Upper lobe of left lung (tissue), 6 donors: ENCODE measurements at regions not wholly inside any gene's neighbourhood (a gene's known extent, or its start where the extent isn't known, plus 50 kb on each side); places are given as distances from the start of the nearest gene placed in this dataset.
"Not testable (repeated sequence)": the region's sequence is repeated elsewhere in the genome, so short reads cannot be mapped to it uniquely, and the experiment has no call there.

Source experiments
- ATAC-seq, 2 donors: fragments of 200-7000 bp; cut with Tn5 transposase; one replicate each; pipeline ENCODE4 v1.9.1; 2022; ENCODE audit warnings: mild to moderate bottlenecking in 2 of 2, moderate library complexity in 2 of 2; ENCODE audit not compliant: low FRiP score in 2 of 2
- DNase-seq, 2 donors: peaks; one replicate each; pipeline ENCODE4 v3.0.0-alpha.2; 2019 to 2020
- H3K27ac ChIP-seq, 4 donors: fragments of 200-600 bp; sonication (generic); one replicate each; pipeline ENCODE4 v1.5.1; 2016 to 2019
- H3K27me3 ChIP-seq, 4 donors: fragments of 200-600 bp; sonication (generic); one replicate each; pipeline ENCODE4 v1.5.1; 2017 to 2019
- H3K36me3 ChIP-seq, 4 donors: fragments of 200-600 bp; sonication (generic); one replicate each; pipeline ENCODE4 v1.5.1; 2016 to 2019
- H3K4me1 ChIP-seq, 4 donors: fragments of 200-600 bp; sonication (generic); one replicate each; pipeline ENCODE4 v1.5.1; 2018 to 2019
- H3K4me3 ChIP-seq, 4 donors: fragments of 200-600 bp; sonication (generic); one replicate each; pipeline ENCODE4 v1.5.1; 2017 to 2019; ENCODE audit warnings: mild to moderate bottlenecking in 2 of 4, moderate library complexity in 1 of 4
- H3K9me3 ChIP-seq, 4 donors: fragments of 200-600 bp; sonication (generic); one replicate each; pipeline ENCODE4 v1.5.1; 2018 to 2019
- CTCF ChIP-seq, 6 experiments: fragments of 450-650 bp in 4 of 6; fragments of 200-600 bp in 2 of 6; sonication (generic) in 2 of 6; IDR thresholded peaks; one replicate each; pipeline ENCODE4 v1.5.1; 2016 to 2019; ENCODE audit warnings: antibody characterized with exemption in 6 of 6
- EP300 ChIP-seq, 4 donors: sonication (generic); formaldehyde crosslinking; IDR thresholded peaks; one replicate each; pipeline ENCODE4 v1.5.1; 2017; ENCODE audit warnings: antibody characterized with exemption in 4 of 4, control low read depth in 2 of 4
- POLR2A ChIP-seq, 4 donors: fragments of 450-650 bp; IDR thresholded peaks; one replicate each; pipeline ENCODE4 v1.5.1; 2016 to 2017; ENCODE audit warnings: antibody characterized with exemption in 4 of 4, mild to moderate bottlenecking in 2 of 4
- POLR2AphosphoS5 ChIP-seq, 2 donors: sonication (generic); formaldehyde crosslinking; IDR thresholded peaks; one replicate each; pipeline ENCODE4 v1.5.1; 2017; ENCODE audit warnings: antibody characterized with exemption in 2 of 2
- WGBS, 2 donors: methylation state at CpG; one replicate each; pipeline ENCODE4 v1.1.5; 2017 to 2018; 5-methylcytosine and 5-hydroxymethylcytosine counted together
- donor health status: DM: no; HTN: no; CAD: no; lungs with moderate emphysema.
- donor health status: DM: no; HTN: yes; CAD: no; lungs with severe emphysema.

GRCh38 chr7:79921976-79922375 is 212.7 kb upstream of the GNAI1 start:
- DNase-seq (no peak), ATAC-seq (peak; percentile 28 to 57)
- Histone ChIP-seq H3K36me3 (no peaks in the 10 kb centered on the region), H3K9me3 (no peaks in the 10 kb centered on the region), H3K4me1 (no peaks in the 10 kb centered on the region), H3K4me3 (no peak overlapping the region), H3K27me3 (no peaks in the 10 kb centered on the region), H3K27ac (no peak overlapping the region)
- WGBS, 2 donors: 71 to 80% methylated on average over 3 to 5 of the region's 5 CpGs
- no peak for TF ChIP-seq POLR2AphosphoS5 (IDR thresholded peaks at IDR 0.05)
- TF ChIP-seq POLR2A (IDR thresholded peaks at IDR 0.05): no peak
- no peak for TF ChIP-seq CTCF (IDR thresholded peaks at IDR 0.05)
- TF ChIP-seq EP300 (IDR thresholded peaks at IDR 0.05): no peak

- not testable (repeated sequence) for ATAC-seq, H3K9me3 ChIP-seq, H3K4me3 ChIP-seq, H3K27me3 ChIP-seq, H3K27ac ChIP-seq, DNase-seq, H3K4me1 ChIP-seq, H3K36me3 ChIP-seq
- WGBS, 2 donors: 83 to 93% methylated on average over 2 of the region's 2 CpGs
These were observed 216.0 kb upstream of the GNAI1 start for GRCh38 chr7:79918632-79919031.

- not testable (repeated sequence) for H3K9me3 ChIP-seq, H3K27me3 ChIP-seq, H3K4me3 ChIP-seq, H3K36me3 ChIP-seq, DNase-seq, H3K27ac ChIP-seq, ATAC-seq, H3K4me1 ChIP-seq
- WGBS, 2 donors: 70 to 83% methylated on average over 2 to 4 of the region's 4 CpGs
These were observed 219.3 kb upstream of the GNAI1 start for GRCh38 chr7:79915346-79915745.

GRCh38 chr7:79912213-79912633 is 222.4 kb upstream of the GNAI1 start:
- H3K9me3 ChIP-seq: no peaks in the 10 kb centered on the region
- no peak for DNase-seq
- H3K27ac ChIP-seq: no peak overlapping the region
- H3K4me3 ChIP-seq: no peak overlapping the region
- ATAC-seq: no peak
- H3K27me3 ChIP-seq: no peaks in the 10 kb centered on the region
- H3K36me3 ChIP-seq: no peaks in the 10 kb centered on the region
- TF ChIP-seq POLR2AphosphoS5 (IDR thresholded peaks at IDR 0.05): no peak
- no peak for TF ChIP-seq EP300 (IDR thresholded peaks at IDR 0.05)
- no peak for TF ChIP-seq POLR2A (IDR thresholded peaks at IDR 0.05)
- TF ChIP-seq CTCF (IDR thresholded peaks at IDR 0.05): no peak
- 21 to 72% methylated on average over 4 of the region's 4 CpGs for WGBS, 2 donors
- H3K4me1 ChIP-seq: no peaks in the 10 kb centered on the region

GRCh38 chr7:79911420-79911819 is 223.2 kb upstream of the GNAI1 start:
- Histone ChIP-seq H3K27ac (no peak overlapping the region), H3K9me3 (no peaks in the 10 kb centered on the region), H3K4me3 (no peak overlapping the region), H3K36me3 (no peaks in the 10 kb centered on the region), H3K27me3 (no peaks in the 10 kb centered on the region), H3K4me1 (no peaks in the 10 kb centered on the region)
- no peak for TF ChIP-seq POLR2A (IDR thresholded peaks at IDR 0.05)
- no peak for TF ChIP-seq POLR2AphosphoS5 (IDR thresholded peaks at IDR 0.05)
- no peak for TF ChIP-seq CTCF (IDR thresholded peaks at IDR 0.05)
- no peak for TF ChIP-seq EP300 (IDR thresholded peaks at IDR 0.05)
- WGBS, 2 donors: 73 to 77% methylated on average over 3 of the region's 3 CpGs
- ATAC-seq: no peak
- DNase-seq: no peak

- TF ChIP-seq POLR2AphosphoS5 (IDR thresholded peaks at IDR 0.05): no peak
- no peak for TF ChIP-seq EP300 (IDR thresholded peaks at IDR 0.05)
- TF ChIP-seq CTCF (IDR thresholded peaks at IDR 0.05): no peak
- no peak for TF ChIP-seq POLR2A (IDR thresholded peaks at IDR 0.05)
These were observed 225.5 kb upstream of the GNAI1 start for GRCh38 chr7:79909176-79909575.

More at GRCh38 chr7:79909176-79909575, 225.5 kb upstream of the GNAI1 start:
- no peaks in the 10 kb centered on the region for H3K36me3 ChIP-seq
- H3K4me1 ChIP-seq: no peaks in the 10 kb centered on the region
- no peaks in the 10 kb centered on the region for H3K27me3 ChIP-seq
- no peak overlapping the region for H3K4me3 ChIP-seq
- H3K9me3 ChIP-seq: no peaks in the 10 kb centered on the region
- no peak overlapping the region for H3K27ac ChIP-seq
- ATAC-seq (no peak), DNase-seq (no peak)
- WGBS, 2 donors: 86% methylated on average over 6 of the region's 6 CpGs
